Keratinocyte (primary cell): ENCODE measurements at regions not wholly inside any gene's neighbourhood (a gene's known extent, or its start where the extent isn't known, plus 50 kb on each side); places are given as distances from the start of the nearest gene placed in this dataset.

Experiments
- DNase-seq: peaks from one replicate; pipeline ENCODE4 v3.0.0-alpha.2; 2011; ENCODE audit warnings: low read depth, missing footprints, low spot score
- FAIRE-seq: peaks from 2 replicates; lab custom pipeline; 2011; peaks lifted over from hg19 to GRCh38; lab: Jason Lieb, UNC
- H2AFZ ChIP-seq: 2 replicates; pipeline ENCODE4 v1.6.0; 2012; ENCODE audit warnings: low read length, control low read depth, inconsistent platforms; ENCODE audit not compliant: control insufficient read depth
- H3K27ac ChIP-seq: 2 replicates; pipeline ENCODE4 v1.5.1; 2011; ENCODE audit warnings: low read length; ENCODE audit not compliant: control insufficient read depth, insufficient read depth
- H3K27me3 ChIP-seq: 3 replicates; pipeline ENCODE4 v1.6.0; 2011; ENCODE audit warnings: low read length; ENCODE audit not compliant: control insufficient read depth, insufficient read depth; ENCODE audit errors: extremely low read depth
- H3K36me3 ChIP-seq, 2 experiments: 2 replicates in 1 of 2; 3 replicates in 1 of 2; pipeline ENCODE4 v1.5.1; 2011; ENCODE audit warnings: low read length in 2 of 2, mild to moderate bottlenecking in 1 of 2; ENCODE audit not compliant: control insufficient read depth in 2 of 2, insufficient read depth in 2 of 2; ENCODE audit errors: extremely low read depth in 1 of 2
- H3K4me1 ChIP-seq: 3 replicates; pipeline ENCODE4 v1.5.1; 2011; ENCODE audit warnings: low read length; ENCODE audit not compliant: control insufficient read depth, insufficient read depth; ENCODE audit errors: extremely low read depth
- H3K4me2 ChIP-seq: 3 replicates; pipeline ENCODE4 v1.6.0; 2011; ENCODE audit warnings: low read depth, low read length; ENCODE audit not compliant: control insufficient read depth, insufficient read depth; ENCODE audit errors: extremely low read depth
- H3K4me3 ChIP-seq, 3 experiments: fragments of 200-600 bp in 1 of 3; sonication (generic) in 1 of 3; 2 replicates in 2 of 3; 3 replicates in 1 of 3; pipeline ENCODE4 v1.5.1; 2011 to 2016; ENCODE audit warnings: low read length in 3 of 3, mild to moderate bottlenecking in 3 of 3, control low read depth in 2 of 3, inconsistent platforms in 1 of 3, low read depth in 1 of 3, mixed read lengths in 1 of 3, mixed run types in 1 of 3, moderate library complexity in 1 of 3; ENCODE audit not compliant: control insufficient read depth in 2 of 3, insufficient read depth in 2 of 3; ENCODE audit errors: extremely low read depth in 1 of 3
- H3K79me2 ChIP-seq: 2 replicates; pipeline ENCODE4 v1.6.0; 2012; ENCODE audit warnings: low read length; ENCODE audit not compliant: control insufficient read depth, insufficient read depth
- H3K9ac ChIP-seq: 3 replicates; pipeline ENCODE4 v1.6.0; 2011; ENCODE audit warnings: low read length; ENCODE audit not compliant: control insufficient read depth, insufficient read depth; ENCODE audit errors: extremely low read depth
- H3K9me1 ChIP-seq: 3 replicates; pipeline ENCODE4 v1.6.0; 2011; ENCODE audit warnings: low read length; ENCODE audit not compliant: control insufficient read depth, insufficient read depth; ENCODE audit errors: extremely low read depth
- H3K9me3 ChIP-seq: 2 replicates; pipeline ENCODE4 v1.5.1; 2012; ENCODE audit warnings: low read depth, low read length; ENCODE audit not compliant: control insufficient read depth
- H4K20me1 ChIP-seq: 3 replicates; pipeline ENCODE4 v1.6.0; 2011; ENCODE audit warnings: low read length; ENCODE audit not compliant: control insufficient read depth, insufficient read depth; ENCODE audit errors: extremely low read depth
- EZH2 ChIP-seq: IDR thresholded peaks from one replicate; pipeline ENCODE4 v1.6.1; 2012; ENCODE audit warnings: inconsistent platforms, mild to moderate bottlenecking, low read length, moderate library complexity
- dilution Hi-C: fragments of 300-500 bp; cut with MboI; formaldehyde crosslinking; loops from one replicate; pipeline ENCODE4 v1.7.0; 2020; ENCODE audit warnings: low sequenced_read_pairs; ENCODE audit not compliant: extremely low pct_ligation_motif_present
- TF ChIP-seq, protein P1 (sequence below), 3 experiments: IDR thresholded peaks in 1 of 3; conservative IDR thresholded peaks in 1 of 3; optimal IDR thresholded peaks in 1 of 3; 2 replicates in 2 of 3; 3 replicates in 1 of 3; pipeline versions ENCODE3 to v1.5.1; 2011; ENCODE audit warnings: low read length in 3 of 3, mild to moderate bottlenecking in 3 of 3, moderate library complexity in 2 of 3, control low read depth in 1 of 3, inconsistent platforms in 1 of 3; ENCODE audit not compliant: insufficient read depth in 2 of 3; ENCODE audit errors: extremely low read depth in 1 of 3

DNA sequence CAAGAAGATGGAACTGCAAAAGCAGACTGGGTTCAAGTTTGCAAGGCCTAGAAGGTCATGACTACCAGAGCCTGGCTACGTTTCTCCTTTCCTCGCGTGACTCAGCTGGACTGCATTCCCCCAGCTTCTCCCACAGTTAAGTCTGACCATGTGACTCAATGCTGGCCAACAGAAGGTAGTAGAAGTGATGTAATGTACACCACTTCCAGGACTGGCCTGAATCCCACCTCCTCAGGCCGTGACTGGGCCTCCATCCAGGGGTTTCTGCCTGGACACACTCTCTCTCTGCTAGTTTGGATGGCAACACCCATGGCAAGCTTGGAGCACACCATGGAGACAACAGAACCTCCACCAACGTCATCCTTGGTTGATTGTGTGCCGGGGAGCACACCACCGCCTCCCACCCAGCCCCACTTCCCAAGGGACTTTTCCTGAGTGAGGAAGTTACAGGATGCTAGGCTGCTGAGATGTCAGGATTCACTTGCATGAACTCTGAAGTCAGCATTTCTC is 112.0 kb upstream of the CDYL start:
- H3K9me3 ChIP-seq = no peaks in the 10 kb centered on the region
- no peak overlapping the region for H3K4me2 ChIP-seq
- no peaks in the 10 kb centered on the region for H3K79me2 ChIP-seq
- H3K36me3 ChIP-seq = no peaks in the 10 kb centered on the region
- no peaks in the 10 kb centered on the region for H3K4me1 ChIP-seq
- TF ChIP-seq EZH2 = no peak
- TF ChIP-seq, protein P1, sequence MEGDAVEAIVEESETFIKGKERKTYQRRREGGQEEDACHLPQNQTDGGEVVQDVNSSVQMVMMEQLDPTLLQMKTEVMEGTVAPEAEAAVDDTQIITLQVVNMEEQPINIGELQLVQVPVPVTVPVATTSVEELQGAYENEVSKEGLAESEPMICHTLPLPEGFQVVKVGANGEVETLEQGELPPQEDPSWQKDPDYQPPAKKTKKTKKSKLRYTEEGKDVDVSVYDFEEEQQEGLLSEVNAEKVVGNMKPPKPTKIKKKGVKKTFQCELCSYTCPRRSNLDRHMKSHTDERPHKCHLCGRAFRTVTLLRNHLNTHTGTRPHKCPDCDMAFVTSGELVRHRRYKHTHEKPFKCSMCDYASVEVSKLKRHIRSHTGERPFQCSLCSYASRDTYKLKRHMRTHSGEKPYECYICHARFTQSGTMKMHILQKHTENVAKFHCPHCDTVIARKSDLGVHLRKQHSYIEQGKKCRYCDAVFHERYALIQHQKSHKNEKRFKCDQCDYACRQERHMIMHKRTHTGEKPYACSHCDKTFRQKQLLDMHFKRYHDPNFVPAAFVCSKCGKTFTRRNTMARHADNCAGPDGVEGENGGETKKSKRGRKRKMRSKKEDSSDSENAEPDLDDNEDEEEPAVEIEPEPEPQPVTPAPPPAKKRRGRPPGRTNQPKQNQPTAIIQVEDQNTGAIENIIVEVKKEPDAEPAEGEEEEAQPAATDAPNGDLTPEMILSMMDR (optimal IDR thresholded peaks at IDR 0.05 in 1 of 3, IDR thresholded peaks at IDR 0.05 in 1 of 3, conservative IDR thresholded peaks at IDR 0.05 in 1 of 3; ENCODE audit: extremely low read depth in 1 of 3, insufficient read depth in 2 of 3, low read length in 3 of 3) = no peak
- no peak overlapping the region for H2AFZ ChIP-seq
- no peaks in the 10 kb centered on the region for H3K9me1 ChIP-seq
- DNase-seq = no peak
- FAIRE-seq = no peak
- H3K27ac ChIP-seq = no peak overlapping the region
- H3K9ac ChIP-seq = no peak overlapping the region
- no peaks in the 10 kb centered on the region for H3K27me3 ChIP-seq
- no peaks in the 10 kb centered on the region for H4K20me1 ChIP-seq
- H3K4me3 ChIP-seq = no peak overlapping the region
- dilution Hi-C loops = no loop called here

DNA sequence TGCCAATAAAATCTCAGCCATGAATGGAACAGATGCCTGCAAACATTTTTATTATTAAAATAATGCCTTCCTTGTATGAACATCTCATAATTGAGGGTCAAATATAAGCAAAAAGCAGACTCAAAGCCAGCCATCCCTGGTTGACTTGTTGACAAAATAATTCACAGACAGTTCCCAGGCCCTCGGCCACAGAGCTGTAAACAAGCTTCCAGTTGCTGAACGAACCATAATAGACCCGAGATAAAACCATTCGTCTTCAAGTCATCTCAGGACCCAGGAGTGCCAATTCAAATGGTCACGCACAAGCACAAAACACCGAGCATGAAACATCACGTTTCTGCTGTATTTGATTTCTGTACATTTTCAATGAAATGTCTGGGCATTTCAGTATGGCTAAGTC is 113.3 kb upstream of the CDYL start:
- no peaks in the 10 kb centered on the region for H4K20me1 ChIP-seq
- no peak overlapping the region for H3K4me2 ChIP-seq
- no peaks in the 10 kb centered on the region for H3K36me3 ChIP-seq
- H3K27ac ChIP-seq = no peak overlapping the region
- no peak for DNase-seq
- no peaks in the 10 kb centered on the region for H3K79me2 ChIP-seq
- no peaks in the 10 kb centered on the region for H3K27me3 ChIP-seq
- H3K9me3 ChIP-seq = no peaks in the 10 kb centered on the region
- no peak for FAIRE-seq
- no peak overlapping the region for H3K4me3 ChIP-seq
- no peak overlapping the region for H2AFZ ChIP-seq
- dilution Hi-C loops = no loop called here
- no peak overlapping the region for H3K9ac ChIP-seq
- TF ChIP-seq, protein P1 (optimal IDR thresholded peaks at IDR 0.05 in 1 of 3, IDR thresholded peaks at IDR 0.05 in 1 of 3, conservative IDR thresholded peaks at IDR 0.05 in 1 of 3; ENCODE audit: extremely low read depth in 1 of 3, insufficient read depth in 2 of 3, low read length in 3 of 3) = no peak
- TF ChIP-seq EZH2 = no peak
- no peaks in the 10 kb centered on the region for H3K9me1 ChIP-seq
- no peaks in the 10 kb centered on the region for H3K4me1 ChIP-seq
